ENCODE measurements at regions not wholly inside any gene's neighbourhood (a gene's known extent, or its start where the extent isn't known, plus 50 kb on each side); places are given as distances from the start of the nearest gene placed in this dataset.

- Mint-ChIP-seq H3K36me3 (ENCODE audit: insufficient read depth) (no peaks in the 10 kb centered on the region), H3K4me3 (no peak overlapping the region)
Measured at GRCh38 chr3:67898916-67899315, 244.5 kb upstream of the SUCLG2 start.

GRCh38 chr3:67897351-67898336 is 243.2 kb upstream of the SUCLG2 start:
- DNase-seq (ENCODE audit: low spot score in 2 of 2) (no peak), ATAC-seq (replicated peaks; ENCODE audit: extremely low read depth, poor library complexity, severe bottlenecking) (no peak)
- Mint-ChIP-seq H3K27ac (ENCODE audit: low read depth) (no peak overlapping the region), H3K27me3 (peaks cover 11% of the 10 kb centered on the region), H3K4me1 (no peaks in the 10 kb centered on the region), H3K4me3 (no peak overlapping the region), H3K36me3 (ENCODE audit: insufficient read depth) (no peaks in the 10 kb centered on the region), H3K9me3 (no peaks in the 10 kb centered on the region)

More at GRCh38 chr3:67898916-67899315, 244.5 kb upstream of the SUCLG2 start:
- H3K27me3 Mint-ChIP-seq: peaks cover 11% of the 10 kb centered on the region
- no peaks in the 10 kb centered on the region for H3K9me3 Mint-ChIP-seq
- H3K27ac Mint-ChIP-seq (ENCODE audit: low read depth): no peak overlapping the region
- DNase-seq (ENCODE audit: low spot score in 2 of 2): no peak
- ATAC-seq (replicated peaks; ENCODE audit: extremely low read depth, poor library complexity, severe bottlenecking): no peak
- H3K4me1 Mint-ChIP-seq: no peaks in the 10 kb centered on the region

DNA sequence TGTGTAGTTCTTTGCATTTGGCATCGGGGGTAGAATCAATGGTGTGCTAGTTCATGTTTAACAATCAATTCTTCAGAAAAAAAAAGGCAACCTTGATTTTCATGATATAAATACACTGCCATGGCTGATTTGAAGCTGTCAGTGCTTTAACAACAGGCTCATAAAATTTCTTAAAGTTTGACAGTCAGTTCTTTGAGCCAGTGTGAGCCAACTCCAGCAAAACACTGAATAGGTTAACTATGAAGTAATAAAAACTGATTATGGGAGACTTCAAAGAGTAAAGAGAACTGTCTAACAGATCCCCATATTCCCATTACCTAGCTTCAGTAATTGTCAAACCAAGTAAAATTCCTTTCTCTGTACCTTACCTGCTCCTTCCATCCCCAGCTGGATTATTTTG is 241.7 kb upstream of the SUCLG2 start:
- no peaks in the 10 kb centered on the region for H3K36me3 Mint-ChIP-seq (ENCODE audit: insufficient read depth)
- no peak overlapping the region for H3K27ac Mint-ChIP-seq (ENCODE audit: low read depth)
- no peak overlapping the region for H3K4me3 Mint-ChIP-seq
- H3K4me1 Mint-ChIP-seq: no peaks in the 10 kb centered on the region
- peaks cover 11% of the 10 kb centered on the region for H3K27me3 Mint-ChIP-seq
- DNase-seq (ENCODE audit: low spot score in 2 of 2) (no peak), ATAC-seq (replicated peaks; ENCODE audit: extremely low read depth, poor library complexity, severe bottlenecking) (no peak)
- H3K9me3 Mint-ChIP-seq: peaks cover under 1% of the 10 kb centered on the region

- H3K36me3 Mint-ChIP-seq (ENCODE audit: insufficient read depth): no peaks in the 10 kb centered on the region
- peaks cover 11% of the 10 kb centered on the region for H3K9me3 Mint-ChIP-seq
- ATAC-seq (replicated peaks; ENCODE audit: extremely low read depth, poor library complexity, severe bottlenecking) (no peak), DNase-seq (ENCODE audit: low spot score in 2 of 2) (no peak)
- H3K27me3 Mint-ChIP-seq: peaks cover 11% of the 10 kb centered on the region
- no peak overlapping the region for H3K4me3 Mint-ChIP-seq
- no peaks in the 10 kb centered on the region for H3K4me1 Mint-ChIP-seq
- H3K27ac Mint-ChIP-seq (ENCODE audit: low read depth): no peak overlapping the region
Measured at GRCh38 chr3:67894510-67894909, 240.1 kb upstream of the SUCLG2 start.

DNA sequence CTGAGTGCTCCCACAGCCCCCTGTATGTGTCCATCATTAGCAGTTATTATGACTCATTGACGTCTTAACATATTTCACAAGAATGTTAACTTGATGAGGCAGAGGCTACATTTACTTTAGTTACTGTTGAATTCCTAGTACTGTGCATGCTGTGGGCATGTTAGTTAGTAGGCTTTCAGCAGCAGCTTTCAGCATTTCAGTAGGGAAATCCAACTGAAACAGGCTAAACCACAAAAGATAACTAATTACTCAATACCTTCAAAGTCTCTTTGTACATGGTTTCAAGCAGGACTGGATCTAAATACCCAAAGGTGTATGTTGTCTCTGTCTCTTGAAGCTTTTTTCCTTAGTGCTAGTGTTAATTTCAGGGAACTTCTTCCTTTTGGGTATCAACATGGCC is 229.9 kb upstream of the SUCLG2 start:
- H3K27me3 Mint-ChIP-seq: peaks cover 56% of the 10 kb centered on the region
- ATAC-seq (replicated peaks; ENCODE audit: extremely low read depth, poor library complexity, severe bottlenecking) (no peak), DNase-seq (ENCODE audit: low spot score in 2 of 2) (no peak)
- H3K27ac Mint-ChIP-seq (ENCODE audit: low read depth): no peak overlapping the region
- no peaks in the 10 kb centered on the region for H3K4me1 Mint-ChIP-seq
- H3K9me3 Mint-ChIP-seq: peaks cover 5% of the 10 kb centered on the region
- H3K4me3 Mint-ChIP-seq: no peak overlapping the region
- H3K36me3 Mint-ChIP-seq (ENCODE audit: insufficient read depth): no peaks in the 10 kb centered on the region

GRCh38 chr3:67883766-67884165 is 229.4 kb upstream of the SUCLG2 start:
- no peak overlapping the region for H3K4me3 Mint-ChIP-seq
- DNase-seq (ENCODE audit: low spot score in 2 of 2) (no peak), ATAC-seq (replicated peaks; ENCODE audit: extremely low read depth, poor library complexity, severe bottlenecking) (no peak)
- H3K27me3 Mint-ChIP-seq: peaks cover 56% of the 10 kb centered on the region
- peaks cover 5% of the 10 kb centered on the region for H3K9me3 Mint-ChIP-seq
- H3K4me1 Mint-ChIP-seq: no peaks in the 10 kb centered on the region
- no peaks in the 10 kb centered on the region for H3K36me3 Mint-ChIP-seq (ENCODE audit: insufficient read depth)
- no peak overlapping the region for H3K27ac Mint-ChIP-seq (ENCODE audit: low read depth)

DNA sequence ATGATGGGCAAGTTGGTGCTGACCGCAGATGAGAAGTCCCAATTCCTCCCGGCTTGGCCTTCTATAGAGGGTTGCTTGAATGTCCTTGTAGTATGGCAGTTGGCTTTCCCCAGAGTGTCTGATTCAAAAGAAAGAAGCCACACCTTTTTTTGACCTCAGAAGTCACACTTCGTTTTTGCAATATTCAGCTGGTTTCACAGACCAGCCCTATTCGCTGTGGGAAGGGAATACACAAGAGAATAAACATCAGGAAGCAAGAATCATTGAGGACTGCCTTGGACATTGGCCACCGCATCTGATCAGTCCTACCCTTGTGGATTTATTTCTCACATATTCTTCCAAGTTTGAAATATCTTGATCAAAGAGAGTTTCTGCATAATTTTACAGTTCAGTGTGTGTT is 228.6 kb upstream of the SUCLG2 start:
- no peak overlapping the region for H3K4me3 Mint-ChIP-seq
- no peak overlapping the region for H3K27ac Mint-ChIP-seq (ENCODE audit: low read depth)
- ATAC-seq (replicated peaks; ENCODE audit: extremely low read depth, poor library complexity, severe bottlenecking): no peak
- H3K9me3 Mint-ChIP-seq: peaks cover 5% of the 10 kb centered on the region
- no peak for DNase-seq (ENCODE audit: low spot score in 2 of 2)
- no peaks in the 10 kb centered on the region for H3K36me3 Mint-ChIP-seq (ENCODE audit: insufficient read depth)
- H3K4me1 Mint-ChIP-seq: no peaks in the 10 kb centered on the region
- H3K27me3 Mint-ChIP-seq: peaks cover 54% of the 10 kb centered on the region

- Mint-ChIP-seq H3K4me1 (no peaks in the 10 kb centered on the region), H3K36me3 (ENCODE audit: insufficient read depth) (no peaks in the 10 kb centered on the region), H3K27me3 (peaks cover 10% of the 10 kb centered on the region), H3K9me3 (no peaks in the 10 kb centered on the region), H3K27ac (ENCODE audit: low read depth) (no peak overlapping the region), H3K4me3 (no peak overlapping the region)
- DNase-seq (ENCODE audit: low spot score in 2 of 2) (no peak), ATAC-seq (replicated peaks; ENCODE audit: extremely low read depth, poor library complexity, severe bottlenecking) (no peak)
Measured at GRCh38 chr3:67876261-67876660, 221.8 kb upstream of the SUCLG2 start.

- Mint-ChIP-seq H3K9me3 (no peaks in the 10 kb centered on the region), H3K4me3 (no peak overlapping the region), H3K36me3 (ENCODE audit: insufficient read depth) (no peaks in the 10 kb centered on the region)
Measured at GRCh38 chr3:67875858-67876257, 221.4 kb upstream of the SUCLG2 start.

DNA sequence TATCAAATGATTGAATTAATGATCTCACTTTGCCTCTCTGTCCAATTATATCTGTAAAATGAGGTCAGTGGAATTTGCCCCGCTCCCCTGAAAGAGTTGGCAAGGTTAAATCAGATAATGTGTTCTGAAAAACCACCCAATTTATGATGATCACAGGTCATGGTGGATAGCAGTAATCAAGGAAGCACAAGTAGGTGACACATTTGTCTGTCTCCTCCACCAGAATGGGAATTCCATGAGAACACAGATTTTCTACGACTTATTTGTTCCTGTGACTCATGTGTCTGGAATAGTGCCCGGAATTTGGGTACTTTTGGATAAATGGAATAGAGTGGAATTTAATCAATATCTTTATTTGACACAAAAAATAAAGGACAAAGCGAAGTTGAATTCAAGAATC is 220.9 kb upstream of the SUCLG2 start:
- H3K36me3 Mint-ChIP-seq (ENCODE audit: insufficient read depth): no peaks in the 10 kb centered on the region
- ATAC-seq (replicated peaks; ENCODE audit: extremely low read depth, poor library complexity, severe bottlenecking) (no peak), DNase-seq (ENCODE audit: low spot score in 2 of 2) (no peak)
- H3K4me3 Mint-ChIP-seq: no peak overlapping the region
- H3K9me3 Mint-ChIP-seq: no peaks in the 10 kb centered on the region
- H3K27ac Mint-ChIP-seq (ENCODE audit: low read depth): no peak overlapping the region
- peaks cover 2% of the 10 kb centered on the region for H3K27me3 Mint-ChIP-seq
- no peaks in the 10 kb centered on the region for H3K4me1 Mint-ChIP-seq

More at GRCh38 chr3:67875858-67876257, 221.4 kb upstream of the SUCLG2 start:
- DNase-seq (ENCODE audit: low spot score in 2 of 2): no peak
- Mint-ChIP-seq H3K27ac (ENCODE audit: low read depth) (no peak overlapping the region), H3K4me1 (no peaks in the 10 kb centered on the region), H3K27me3 (peaks cover 7% of the 10 kb centered on the region)
- ATAC-seq (replicated peaks; ENCODE audit: extremely low read depth, poor library complexity, severe bottlenecking): no peak

DNA sequence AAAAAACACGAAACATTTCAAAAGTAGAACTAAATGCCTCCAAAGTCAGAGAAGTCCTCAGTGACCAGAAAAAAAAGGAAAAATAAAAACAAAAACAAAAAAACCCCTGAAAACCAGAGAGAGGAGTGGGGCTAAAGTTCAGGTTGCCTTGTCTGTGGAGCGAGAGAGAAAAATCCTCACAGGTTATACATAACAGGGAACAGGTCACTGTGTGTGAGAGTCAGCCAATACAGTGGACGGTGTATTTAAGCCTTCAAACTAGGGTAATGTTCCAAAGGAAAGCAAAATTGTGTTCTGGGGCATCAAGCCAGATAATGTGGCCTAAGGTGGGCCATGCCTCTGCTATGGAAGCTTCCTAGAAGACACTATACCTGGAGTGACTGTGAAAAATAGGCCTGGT is 216.1 kb upstream of the SUCLG2 start:
- Mint-ChIP-seq H3K4me3 (no peak overlapping the region), H3K4me1 (no peaks in the 10 kb centered on the region), H3K27me3 (peaks cover 9% of the 10 kb centered on the region), H3K9me3 (no peaks in the 10 kb centered on the region), H3K36me3 (ENCODE audit: insufficient read depth) (no peaks in the 10 kb centered on the region), H3K27ac (ENCODE audit: low read depth) (no peak overlapping the region)
- ATAC-seq (replicated peaks; ENCODE audit: extremely low read depth, poor library complexity, severe bottlenecking) (no peak), DNase-seq (ENCODE audit: low spot score in 2 of 2) (no peak)

DNA sequence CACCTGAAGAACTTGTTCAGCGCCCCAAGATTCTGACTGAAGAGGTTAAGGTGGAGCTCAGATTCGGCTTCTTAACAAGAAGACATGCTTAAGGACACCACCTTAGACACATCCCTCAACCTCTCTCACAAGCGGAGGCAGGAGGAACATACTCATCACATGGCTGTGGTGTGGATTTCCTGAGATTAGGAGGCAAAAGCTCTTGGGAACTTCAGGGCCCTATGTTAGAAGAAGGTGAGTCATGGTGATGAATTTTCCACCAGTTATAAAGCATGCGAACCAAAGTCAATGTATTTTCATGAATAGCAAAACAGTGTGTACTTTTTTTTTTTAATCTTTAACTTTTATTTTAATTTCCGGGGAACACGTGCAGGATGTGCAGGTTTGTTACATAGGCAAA is 212.2 kb upstream of the SUCLG2 start:
- Mint-ChIP-seq H3K9me3 (no peaks in the 10 kb centered on the region), H3K27ac (ENCODE audit: low read depth) (no peak overlapping the region), H3K27me3 (peaks cover 9% of the 10 kb centered on the region), H3K4me1 (no peaks in the 10 kb centered on the region), H3K4me3 (no peak overlapping the region), H3K36me3 (ENCODE audit: insufficient read depth) (no peaks in the 10 kb centered on the region)
- ATAC-seq (replicated peaks; ENCODE audit: extremely low read depth, poor library complexity, severe bottlenecking) (no peak), DNase-seq (ENCODE audit: low spot score in 2 of 2) (no peak)

- H3K4me3 Mint-ChIP-seq: no peak overlapping the region
Measured at GRCh38 chr3:67864587-67865183, 210.3 kb upstream of the SUCLG2 start.

More at GRCh38 chr3:67864587-67865183, 210.3 kb upstream of the SUCLG2 start:
- peaks cover 9% of the 10 kb centered on the region for H3K27me3 Mint-ChIP-seq
- no peak for DNase-seq (ENCODE audit: low spot score in 2 of 2)
- no peak for ATAC-seq (replicated peaks; ENCODE audit: extremely low read depth, poor library complexity, severe bottlenecking)
- no peaks in the 10 kb centered on the region for H3K9me3 Mint-ChIP-seq
- H3K4me1 Mint-ChIP-seq: no peaks in the 10 kb centered on the region
- H3K36me3 Mint-ChIP-seq (ENCODE audit: insufficient read depth): no peaks in the 10 kb centered on the region
- H3K27ac Mint-ChIP-seq (ENCODE audit: low read depth): no peak overlapping the region

Measured in central memory CD8-positive, alpha-beta T cell (primary cell).